ENCODE measurements at regions not wholly inside any gene's neighbourhood (a gene's known extent, or its start where the extent isn't known, plus 50 kb on each side); places are given as distances from the start of the nearest gene placed in this dataset.

GRCh38 chr9:86639287-86639686, 285.1 kb upstream of the TUT7 start:
- ChIA-PET CTCF (ENCODE audit: low intra/inter-chr PET ratio, low total read pairs) (no interaction called here), POLR2A (no interaction called here)
- no peaks in the 10 kb centered on the region; a peak in 2 of 5 replicates for H3K27me3 ChIP-seq (ENCODE audit: control insufficient read depth in 1 of 2, insufficient read depth in 2 of 2, low read length in 2 of 2)
- DNase-seq (ENCODE audit: low spot score) (no peak), FAIRE-seq (no peak), ATAC-seq (no peak)
- in situ Hi-C loops (cut with HindIII; ENCODE audit: extremely low pct_ligation_motif_present, low pct_unique_long_range_greater_than_20kb) (loop anchor here (10.0 kb wide), 1 partner anchor 686 kb away; no protein-coding TSS in a partner anchor), intact Hi-C loops (cut with micrococcal nuclease; ENCODE audit: unreplicated experiment) (loop anchor here (5.0 kb wide), 1 partner anchor 683 kb away; no protein-coding TSS in a partner anchor)
- no peak overlapping the region for H3K27ac ChIP-seq (ENCODE audit: extremely low read length, insufficient read depth, low read length)
- no peak overlapping the region for H3K4me2 ChIP-seq (ENCODE audit: low read depth, low read length)
- H2AFZ ChIP-seq (ENCODE audit: low read length) = no peak overlapping the region
- no peaks in the 10 kb centered on the region for H3K79me2 ChIP-seq (ENCODE audit: insufficient read depth, low read length)
- no peaks in the 10 kb centered on the region for H3K9me3 ChIP-seq (ENCODE audit: low read length)
- no peak overlapping the region for H3K4me3 ChIP-seq (replicated peaks in 1 of 3; ENCODE audit: insufficient read depth in 1 of 3, low read depth in 2 of 3, low read length in 3 of 3)
- H4K20me1 ChIP-seq (ENCODE audit: insufficient read depth, low read length) = no peaks in the 10 kb centered on the region
- TF ChIP-seq, protein P1, sequence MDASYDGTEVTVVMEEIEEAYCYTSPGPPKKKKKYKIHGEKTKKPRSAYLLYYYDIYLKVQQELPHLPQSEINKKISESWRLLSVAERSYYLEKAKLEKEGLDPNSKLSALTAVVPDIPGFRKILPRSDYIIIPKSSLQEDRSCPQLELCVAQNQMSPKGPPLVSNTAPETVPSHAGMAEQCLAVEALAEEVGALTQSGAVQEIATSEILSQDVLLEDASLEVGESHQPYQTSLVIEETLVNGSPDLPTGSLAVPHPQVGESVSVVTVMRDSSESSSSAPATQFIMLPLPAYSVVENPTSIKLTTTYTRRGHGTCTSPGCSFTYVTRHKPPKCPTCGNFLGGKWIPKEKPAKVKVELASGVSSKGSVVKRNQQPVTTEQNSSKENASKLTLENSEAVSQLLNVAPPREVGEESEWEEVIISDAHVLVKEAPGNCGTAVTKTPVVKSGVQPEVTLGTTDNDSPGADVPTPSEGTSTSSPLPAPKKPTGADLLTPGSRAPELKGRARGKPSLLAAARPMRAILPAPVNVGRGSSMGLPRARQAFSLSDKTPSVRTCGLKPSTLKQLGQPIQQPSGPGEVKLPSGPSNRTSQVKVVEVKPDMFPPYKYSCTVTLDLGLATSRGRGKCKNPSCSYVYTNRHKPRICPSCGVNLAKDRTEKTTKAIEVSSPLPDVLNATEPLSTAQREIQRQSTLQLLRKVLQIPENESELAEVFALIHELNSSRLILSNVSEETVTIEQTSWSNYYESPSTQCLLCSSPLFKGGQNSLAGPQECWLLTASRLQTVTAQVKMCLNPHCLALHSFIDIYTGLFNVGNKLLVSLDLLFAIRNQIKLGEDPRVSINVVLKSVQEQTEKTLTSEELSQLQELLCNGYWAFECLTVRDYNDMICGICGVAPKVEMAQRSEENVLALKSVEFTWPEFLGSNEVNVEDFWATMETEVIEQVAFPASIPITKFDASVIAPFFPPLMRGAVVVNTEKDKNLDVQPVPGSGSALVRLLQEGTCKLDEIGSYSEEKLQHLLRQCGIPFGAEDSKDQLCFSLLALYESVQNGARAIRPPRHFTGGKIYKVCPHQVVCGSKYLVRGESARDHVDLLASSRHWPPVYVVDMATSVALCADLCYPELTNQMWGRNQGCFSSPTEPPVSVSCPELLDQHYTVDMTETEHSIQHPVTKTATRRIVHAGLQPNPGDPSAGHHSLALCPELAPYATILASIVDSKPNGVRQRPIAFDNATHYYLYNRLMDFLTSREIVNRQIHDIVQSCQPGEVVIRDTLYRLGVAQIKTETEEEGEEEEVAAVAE (CRISPR knock-in tag; IDR thresholded peaks at IDR 0.05; ENCODE audit: borderline replicate concordance) = no peak
- TF ChIP-seq, protein P2, sequence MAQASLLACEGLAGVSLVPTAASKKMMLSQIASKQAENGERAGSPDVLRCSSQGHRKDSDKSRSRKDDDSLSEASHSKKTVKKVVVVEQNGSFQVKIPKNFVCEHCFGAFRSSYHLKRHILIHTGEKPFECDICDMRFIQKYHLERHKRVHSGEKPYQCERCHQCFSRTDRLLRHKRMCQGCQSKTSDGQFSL (CRISPR knock-in tag; IDR thresholded peaks at IDR 0.05) = no peak
- TF ChIP-seq IRF9 (CRISPR knock-in tag; IDR thresholded peaks at IDR 0.05; ENCODE audit: borderline replicate concordance) (no peak), NR2F1 (CRISPR knock-in tag; IDR thresholded peaks at IDR 0.05) (no peak), ZNF552 (CRISPR knock-in tag; IDR thresholded peaks at IDR 0.05; ENCODE audit: borderline replicate concordance) (no peak), RBM22 (optimal IDR thresholded peaks at IDR 0.05; ENCODE audit: low read length) (no peak)
- WGBS (ENCODE audit: low lambda C conversion rate) = 96% methylated on average over 2 of the region's 2 CpGs
- H3K4me1 ChIP-seq (ENCODE audit: insufficient read depth, low read length) = no peaks in the 10 kb centered on the region
- BruUV-seq (replicated peaks) = no TSS peak
- H3K36me3 ChIP-seq (replicated peaks in 1 of 2; ENCODE audit: control insufficient read depth in 1 of 2, insufficient read depth in 2 of 2, low read length in 2 of 2) = no peaks in the 10 kb centered on the region
- H3K9ac ChIP-seq (ENCODE audit: insufficient read depth, low read depth, low read length) = no peak overlapping the region

Data from HepG2 (cell line).